ENCODE measurements at regions not wholly inside any gene's neighbourhood (a gene's known extent, or its start where the extent isn't known, plus 50 kb on each side); places are given as distances from the start of the nearest gene placed in this dataset.

DNA sequence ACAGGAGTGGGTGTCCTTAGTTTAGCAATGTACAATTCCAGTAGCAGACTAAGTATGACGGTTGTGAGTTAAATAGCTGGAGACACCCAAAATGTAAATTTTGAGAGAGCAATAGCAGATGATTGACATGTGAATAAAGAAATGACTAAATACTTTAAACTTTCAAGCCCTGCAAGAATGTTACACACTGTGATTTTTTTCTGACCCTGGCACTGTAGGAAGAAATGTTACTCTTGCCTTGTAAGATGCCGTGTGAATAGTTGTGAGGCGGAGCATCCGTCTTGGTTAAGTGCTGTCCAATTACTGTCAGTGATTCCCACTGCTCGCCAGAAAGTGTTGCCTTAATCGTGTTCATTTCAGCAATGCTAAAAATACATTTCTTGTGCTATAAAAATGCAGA is 1248.1 kb downstream of the RAPGEF2 start:
- TF ChIP-seq, protein P1, sequence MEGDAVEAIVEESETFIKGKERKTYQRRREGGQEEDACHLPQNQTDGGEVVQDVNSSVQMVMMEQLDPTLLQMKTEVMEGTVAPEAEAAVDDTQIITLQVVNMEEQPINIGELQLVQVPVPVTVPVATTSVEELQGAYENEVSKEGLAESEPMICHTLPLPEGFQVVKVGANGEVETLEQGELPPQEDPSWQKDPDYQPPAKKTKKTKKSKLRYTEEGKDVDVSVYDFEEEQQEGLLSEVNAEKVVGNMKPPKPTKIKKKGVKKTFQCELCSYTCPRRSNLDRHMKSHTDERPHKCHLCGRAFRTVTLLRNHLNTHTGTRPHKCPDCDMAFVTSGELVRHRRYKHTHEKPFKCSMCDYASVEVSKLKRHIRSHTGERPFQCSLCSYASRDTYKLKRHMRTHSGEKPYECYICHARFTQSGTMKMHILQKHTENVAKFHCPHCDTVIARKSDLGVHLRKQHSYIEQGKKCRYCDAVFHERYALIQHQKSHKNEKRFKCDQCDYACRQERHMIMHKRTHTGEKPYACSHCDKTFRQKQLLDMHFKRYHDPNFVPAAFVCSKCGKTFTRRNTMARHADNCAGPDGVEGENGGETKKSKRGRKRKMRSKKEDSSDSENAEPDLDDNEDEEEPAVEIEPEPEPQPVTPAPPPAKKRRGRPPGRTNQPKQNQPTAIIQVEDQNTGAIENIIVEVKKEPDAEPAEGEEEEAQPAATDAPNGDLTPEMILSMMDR (IDR thresholded peaks at IDR 0.05), result no peak
- TF ChIP-seq ZFX (IDR thresholded peaks at IDR 0.05; ENCODE audit: borderline replicate concordance), result no peak
- H3K27ac ChIP-seq, result no peak overlapping the region

DNA sequence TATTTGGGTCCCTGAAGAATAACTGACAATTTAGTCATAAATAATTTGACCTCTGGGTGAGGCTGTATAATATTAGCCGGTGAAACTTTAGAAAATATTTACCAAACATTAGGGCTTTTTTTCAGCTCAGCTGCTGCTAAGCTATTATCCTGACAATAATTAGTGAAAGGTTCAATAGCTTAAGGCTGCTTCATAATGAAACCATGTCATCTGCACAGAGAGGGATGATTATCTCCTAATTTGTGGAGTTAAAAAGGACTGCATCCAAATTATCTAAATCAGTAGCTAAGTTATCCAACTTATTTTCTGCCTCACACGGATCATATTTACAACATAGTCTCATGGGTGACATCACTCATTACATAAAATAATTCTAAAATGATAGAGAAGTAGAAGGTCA is 1249.8 kb downstream of the RAPGEF2 start:
- no peak for TF ChIP-seq ZFX (IDR thresholded peaks at IDR 0.05; ENCODE audit: borderline replicate concordance)
- TF ChIP-seq, protein P1 (IDR thresholded peaks at IDR 0.05), result no peak
- no peak overlapping the region for H3K27ac ChIP-seq

DNA sequence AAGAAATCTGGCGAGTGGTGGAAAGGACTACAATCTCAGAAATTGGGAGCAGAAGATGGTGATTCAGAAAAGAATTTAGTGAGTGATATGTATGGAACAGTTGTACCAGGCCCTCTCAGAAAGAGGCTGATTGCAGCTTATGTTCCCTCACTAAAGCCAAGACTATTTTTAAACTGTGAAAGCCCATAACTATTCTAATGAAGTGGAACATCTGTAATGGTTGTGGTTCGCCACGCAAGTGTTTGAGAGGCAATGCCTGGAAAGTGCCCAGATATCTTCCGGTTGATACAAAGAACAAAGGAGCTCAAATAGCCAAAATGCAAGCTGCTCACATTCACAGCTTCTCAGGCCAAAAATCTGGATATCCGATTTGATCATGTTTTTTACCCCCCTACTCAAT is 1250.7 kb downstream of the RAPGEF2 start:
- TF ChIP-seq, protein P1 (IDR thresholded peaks at IDR 0.05), result no peak
- TF ChIP-seq ZFX (IDR thresholded peaks at IDR 0.05; ENCODE audit: borderline replicate concordance), result no peak
- H3K27ac ChIP-seq, result no peak overlapping the region

DNA sequence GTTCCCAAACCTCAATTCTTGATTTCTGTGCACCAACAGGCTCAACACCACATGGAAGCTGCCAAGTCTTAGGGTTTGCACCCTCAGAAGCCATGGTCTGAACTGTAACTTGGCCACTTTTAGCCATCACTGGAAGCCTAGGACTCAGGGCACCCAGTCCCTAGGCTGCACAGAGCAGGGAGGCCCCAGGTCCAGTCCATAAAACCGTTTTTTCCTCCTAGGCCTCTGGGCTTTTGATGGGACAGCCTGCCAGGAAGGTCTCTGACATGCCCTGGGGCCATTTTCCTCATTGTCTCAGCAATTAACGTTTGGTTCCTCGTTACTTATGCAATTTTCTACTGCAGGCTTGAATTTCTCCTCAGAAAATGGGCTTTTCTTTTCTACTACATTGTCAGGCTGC is 1259.6 kb downstream of the RAPGEF2 start:
- H3K27ac ChIP-seq, result no peak overlapping the region

DNA sequence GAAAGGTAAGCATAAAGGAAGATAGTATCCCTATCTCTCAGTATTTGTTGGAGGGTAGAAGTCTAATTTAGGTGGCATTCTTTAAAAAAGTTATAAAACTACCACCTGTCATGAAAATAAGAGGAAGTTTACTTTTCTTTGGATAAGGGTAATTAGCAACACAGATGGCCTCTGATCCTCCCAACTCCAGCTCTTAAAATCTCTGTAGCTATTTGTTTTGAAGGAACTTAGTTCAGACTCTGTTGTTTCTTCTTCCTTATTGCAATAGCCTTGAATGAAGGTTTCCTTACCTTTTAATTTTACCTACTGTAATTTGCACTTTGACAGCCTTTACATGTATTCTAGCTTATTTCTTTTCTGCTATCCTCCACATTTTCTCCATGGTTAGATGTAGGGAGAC is 1261.3 kb downstream of the RAPGEF2 start:
- TF ChIP-seq, protein P1 (IDR thresholded peaks at IDR 0.05), result no peak
- no peak for TF ChIP-seq ZFX (IDR thresholded peaks at IDR 0.05; ENCODE audit: borderline replicate concordance)
- H3K27ac ChIP-seq, result peak overlapping the region; percentile 55

More for the DNA sequence above, 1259.6 kb downstream of the RAPGEF2 start:
- no peak for TF ChIP-seq ZFX (IDR thresholded peaks at IDR 0.05; ENCODE audit: borderline replicate concordance)
- TF ChIP-seq, protein P1 (IDR thresholded peaks at IDR 0.05), result no peak

DNA sequence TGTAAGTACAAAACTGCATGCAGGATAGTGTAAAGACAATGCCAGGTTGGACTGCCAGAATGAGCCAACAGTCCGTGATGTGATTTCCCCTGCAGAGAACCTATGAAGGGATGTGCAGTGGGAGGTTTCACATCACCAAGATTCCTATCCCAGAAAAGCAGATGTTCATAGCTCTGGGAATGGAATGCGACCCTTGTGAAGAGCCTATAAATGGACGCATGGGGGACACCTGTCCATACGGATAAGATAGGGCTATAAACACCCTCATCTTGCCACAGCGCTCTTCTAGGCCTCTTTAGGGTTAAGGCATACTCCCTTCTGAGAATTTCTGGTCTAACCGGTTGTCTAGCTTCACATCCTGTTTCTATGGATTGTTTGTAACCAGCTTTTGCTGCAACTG is 1261.8 kb downstream of the RAPGEF2 start:
- H3K27ac ChIP-seq, result peak overlapping the region; percentile 55

DNA sequence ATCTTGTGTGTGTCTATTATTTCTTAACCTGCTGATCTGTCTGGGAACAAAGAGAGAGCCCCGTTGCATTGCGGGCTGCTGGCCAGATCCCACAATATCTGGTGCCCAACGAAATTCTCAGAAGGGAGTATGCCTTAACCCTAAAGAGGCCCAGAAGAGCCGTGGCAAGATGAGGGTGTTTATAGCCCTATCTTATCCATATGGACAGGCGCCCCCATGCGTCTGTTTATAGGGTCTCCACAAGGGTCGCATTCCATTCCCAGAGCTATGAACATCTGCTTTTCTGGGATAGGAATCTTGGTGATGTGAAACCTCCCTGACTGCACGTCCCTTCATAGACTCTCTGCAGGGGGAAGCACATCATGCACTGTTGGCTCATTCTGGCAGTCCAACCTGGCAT is 1262.5 kb downstream of the RAPGEF2 start:
- H3K27ac ChIP-seq, result peak overlapping the region; percentile 55

DNA sequence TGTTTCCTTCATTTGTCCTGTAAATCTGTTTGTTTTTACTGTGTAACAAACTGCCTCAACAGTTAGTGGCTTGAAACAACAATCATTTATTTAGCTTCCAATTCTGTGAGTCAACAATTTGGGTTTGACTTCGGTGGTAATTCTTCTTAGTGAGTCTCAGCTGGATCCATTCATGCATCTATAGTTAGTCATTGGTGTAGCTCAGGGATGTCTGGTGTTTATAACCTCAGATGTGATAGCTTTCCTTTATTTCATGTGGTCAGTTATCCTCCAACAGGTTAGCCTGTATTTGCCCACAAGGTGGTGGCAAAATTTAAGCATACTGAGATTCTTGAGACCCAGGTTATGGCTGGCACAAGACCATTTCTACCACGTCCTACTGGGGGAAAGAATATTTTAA is 1267.2 kb downstream of the RAPGEF2 start:
- H3K27ac ChIP-seq, result no peak overlapping the region
- TF ChIP-seq, protein P1 (IDR thresholded peaks at IDR 0.05), result no peak
- TF ChIP-seq ZFX (IDR thresholded peaks at IDR 0.05; ENCODE audit: borderline replicate concordance), result no peak

Data from 22Rv1 (cell line).